ENCODE measurements at regions not wholly inside any gene's neighbourhood (a gene's known extent, or its start where the extent isn't known, plus 50 kb on each side); places are given as distances from the start of the nearest gene placed in this dataset.

DNA sequence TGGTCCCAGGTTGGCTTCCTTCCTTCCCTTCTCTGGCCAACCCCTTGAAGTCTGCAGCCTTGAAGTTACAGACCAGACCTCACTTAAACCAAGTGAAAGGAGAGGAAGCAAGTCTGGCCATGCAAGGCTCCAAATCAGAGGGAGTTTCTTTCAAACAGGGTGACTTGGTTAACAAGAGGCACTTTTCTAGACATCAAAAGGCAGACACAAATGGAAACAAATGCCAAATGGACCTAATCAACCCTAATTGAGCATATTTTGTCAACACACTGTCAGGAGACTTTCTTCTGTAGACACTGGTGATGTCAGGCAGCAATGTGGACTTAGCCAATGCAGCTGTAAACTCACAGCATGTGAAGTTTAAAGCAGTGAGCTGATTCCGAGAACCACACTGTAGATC, 282.7 kb upstream of the FZD8 start:
- no peak for TF ChIP-seq POLR2A (IDR thresholded peaks at IDR 0.05)
- no peak for TF ChIP-seq CTCF (IDR thresholded peaks at IDR 0.05)
- Histone ChIP-seq H3K27ac (no peak overlapping the region), H3K9me3 (no peaks in the 10 kb centered on the region), H3K27me3 (no peaks in the 10 kb centered on the region), H3K4me1 (peaks cover 16% of the 10 kb centered on the region), H3K4me3 (no peak overlapping the region), H3K36me3 (ENCODE audit: low read depth, missing control alignments) (no peaks in the 10 kb centered on the region)
- intact Hi-C loops (cut with DNase I; ENCODE audit: low total_unique reads): no loop called here
- WGBS, 2 donors: 39 to 70% methylated on average over 1 of the region's 1 CpG
- DNase-seq: no peak

- Histone ChIP-seq H3K27me3 (no peaks in the 10 kb centered on the region), H3K4me1 (peaks cover 16% of the 10 kb centered on the region), H3K4me3 (no peak overlapping the region), H3K36me3 (ENCODE audit: low read depth, missing control alignments) (no peaks in the 10 kb centered on the region), H3K9me3 (no peaks in the 10 kb centered on the region), H3K27ac (no peak overlapping the region)
- 65 to 79% methylated on average over 4 of the region's 4 CpGs for WGBS, 2 donors
- TF ChIP-seq POLR2A (IDR thresholded peaks at IDR 0.05): no peak
- TF ChIP-seq CTCF (IDR thresholded peaks at IDR 0.05): no peak
- DNase-seq: no peak
- intact Hi-C loops (cut with DNase I; ENCODE audit: low total_unique reads): no loop called here
Measured at GRCh38 chr10:35922876-35923600, 280.9 kb upstream of the FZD8 start.

GRCh38 chr10:35921866-35922350, 279.8 kb upstream of the FZD8 start:
- H3K27me3 ChIP-seq: no peaks in the 10 kb centered on the region
- no peak for TF ChIP-seq CTCF (IDR thresholded peaks at IDR 0.05)
- no peak for TF ChIP-seq POLR2A (IDR thresholded peaks at IDR 0.05)
- intact Hi-C loops (cut with DNase I; ENCODE audit: low total_unique reads): no loop called here
- no peak for DNase-seq
- H3K27ac ChIP-seq: no peak overlapping the region
- H3K4me3 ChIP-seq: no peak overlapping the region
- no peaks in the 10 kb centered on the region for H3K9me3 ChIP-seq
- no peaks in the 10 kb centered on the region for H3K36me3 ChIP-seq (ENCODE audit: low read depth, missing control alignments)
- WGBS, 2 donors: 63 to 85% methylated on average over 13 of the region's 13 CpGs
- H3K4me1 ChIP-seq: peaks cover 16% of the 10 kb centered on the region

DNA sequence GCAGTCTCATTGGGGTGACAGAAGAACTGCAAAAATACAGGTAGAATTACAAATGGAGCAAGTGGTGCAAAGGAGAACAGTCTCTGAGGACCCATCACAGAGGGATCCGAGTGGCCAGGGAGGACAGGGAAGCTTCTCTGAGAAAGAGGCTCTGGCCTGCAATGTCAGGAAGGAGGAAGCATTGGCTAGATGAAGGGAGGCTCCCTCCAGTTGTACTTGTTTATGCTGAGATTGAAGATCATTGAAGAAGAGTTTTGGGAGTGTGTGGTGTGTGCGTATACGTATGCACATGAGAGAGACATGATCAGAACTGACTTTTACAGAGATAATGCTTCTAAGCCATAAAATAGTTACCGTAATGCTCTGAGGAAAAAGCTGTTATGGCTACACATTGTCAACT, 274.7 kb upstream of the FZD8 start:
- H3K4me1 ChIP-seq: peaks cover 8% of the 10 kb centered on the region
- 82 to 87% methylated on average over 4 of the region's 4 CpGs for WGBS, 2 donors
- H3K27ac ChIP-seq: no peak overlapping the region
- H3K36me3 ChIP-seq (ENCODE audit: low read depth, missing control alignments): no peaks in the 10 kb centered on the region
- no peaks in the 10 kb centered on the region for H3K27me3 ChIP-seq
- no peak for TF ChIP-seq CTCF (IDR thresholded peaks at IDR 0.05)
- no peak for TF ChIP-seq POLR2A (IDR thresholded peaks at IDR 0.05)
- intact Hi-C loops (cut with DNase I; ENCODE audit: low total_unique reads): no loop called here
- H3K4me3 ChIP-seq: no peak overlapping the region
- no peaks in the 10 kb centered on the region for H3K9me3 ChIP-seq
- no peak for DNase-seq

GRCh38 chr10:35913628-35914027, 271.5 kb upstream of the FZD8 start:
- no peak for TF ChIP-seq CTCF (IDR thresholded peaks at IDR 0.05)
- TF ChIP-seq POLR2A (IDR thresholded peaks at IDR 0.05): no peak
- DNase-seq: no peak
- H3K4me1 ChIP-seq: peaks cover 8% of the 10 kb centered on the region
- WGBS, 2 donors: 73 to 84% methylated on average over 1 of the region's 1 CpG
- no peaks in the 10 kb centered on the region for H3K27me3 ChIP-seq
- intact Hi-C loops (cut with DNase I; ENCODE audit: low total_unique reads): no loop called here
- no peaks in the 10 kb centered on the region for H3K9me3 ChIP-seq
- H3K4me3 ChIP-seq: no peak overlapping the region
- no peaks in the 10 kb centered on the region for H3K36me3 ChIP-seq (ENCODE audit: low read depth, missing control alignments)
- H3K27ac ChIP-seq: no peak overlapping the region
